ENCODE measurements at regions not wholly inside any gene's neighbourhood (a gene's known extent, or its start where the extent isn't known, plus 50 kb on each side); places are given as distances from the start of the nearest gene placed in this dataset.

DNA sequence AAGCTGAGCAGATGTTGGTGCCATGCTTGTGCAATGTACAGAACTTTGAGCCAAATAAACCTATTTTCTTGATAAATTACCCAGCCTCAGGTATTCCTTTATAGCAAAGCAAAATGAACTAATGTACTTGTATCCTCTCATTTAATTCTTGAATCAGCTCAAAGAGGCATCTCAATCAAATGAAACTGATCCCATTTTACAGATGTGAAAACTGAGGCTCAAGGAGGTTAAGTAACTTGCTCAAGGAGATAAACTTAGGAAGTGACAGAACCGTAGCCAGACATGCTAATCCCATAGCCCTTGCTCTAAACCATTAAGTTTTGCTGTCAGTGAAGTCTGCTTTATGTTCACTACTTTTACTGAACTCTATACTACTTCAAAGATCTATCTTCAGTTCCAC, 467.0 kb upstream of the UBE2E3 start:
- TF ChIP-seq CTCF (IDR thresholded peaks at IDR 0.05): no peak
- TF ChIP-seq, protein P1, sequence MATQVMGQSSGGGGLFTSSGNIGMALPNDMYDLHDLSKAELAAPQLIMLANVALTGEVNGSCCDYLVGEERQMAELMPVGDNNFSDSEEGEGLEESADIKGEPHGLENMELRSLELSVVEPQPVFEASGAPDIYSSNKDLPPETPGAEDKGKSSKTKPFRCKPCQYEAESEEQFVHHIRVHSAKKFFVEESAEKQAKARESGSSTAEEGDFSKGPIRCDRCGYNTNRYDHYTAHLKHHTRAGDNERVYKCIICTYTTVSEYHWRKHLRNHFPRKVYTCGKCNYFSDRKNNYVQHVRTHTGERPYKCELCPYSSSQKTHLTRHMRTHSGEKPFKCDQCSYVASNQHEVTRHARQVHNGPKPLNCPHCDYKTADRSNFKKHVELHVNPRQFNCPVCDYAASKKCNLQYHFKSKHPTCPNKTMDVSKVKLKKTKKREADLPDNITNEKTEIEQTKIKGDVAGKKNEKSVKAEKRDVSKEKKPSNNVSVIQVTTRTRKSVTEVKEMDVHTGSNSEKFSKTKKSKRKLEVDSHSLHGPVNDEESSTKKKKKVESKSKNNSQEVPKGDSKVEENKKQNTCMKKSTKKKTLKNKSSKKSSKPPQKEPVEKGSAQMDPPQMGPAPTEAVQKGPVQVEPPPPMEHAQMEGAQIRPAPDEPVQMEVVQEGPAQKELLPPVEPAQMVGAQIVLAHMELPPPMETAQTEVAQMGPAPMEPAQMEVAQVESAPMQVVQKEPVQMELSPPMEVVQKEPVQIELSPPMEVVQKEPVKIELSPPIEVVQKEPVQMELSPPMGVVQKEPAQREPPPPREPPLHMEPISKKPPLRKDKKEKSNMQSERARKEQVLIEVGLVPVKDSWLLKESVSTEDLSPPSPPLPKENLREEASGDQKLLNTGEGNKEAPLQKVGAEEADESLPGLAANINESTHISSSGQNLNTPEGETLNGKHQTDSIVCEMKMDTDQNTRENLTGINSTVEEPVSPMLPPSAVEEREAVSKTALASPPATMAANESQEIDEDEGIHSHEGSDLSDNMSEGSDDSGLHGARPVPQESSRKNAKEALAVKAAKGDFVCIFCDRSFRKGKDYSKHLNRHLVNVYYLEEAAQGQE (IDR thresholded peaks at IDR 0.05; ENCODE audit: low read depth, low read length): no peak
- no peak for TF ChIP-seq EP300 (IDR thresholded peaks at IDR 0.05; ENCODE audit: borderline replicate concordance in 1 of 2, low read depth in 1 of 2, low read length in 1 of 2)
- no peak for TF ChIP-seq GABPA (IDR thresholded peaks at IDR 0.05; ENCODE audit: low read depth)
- TF ChIP-seq RAD21 (IDR thresholded peaks at IDR 0.05; ENCODE audit: low read length): no peak
- no peak for TF ChIP-seq FOXM1 (IDR thresholded peaks at IDR 0.05; ENCODE audit: low read depth)
- no peak for TF ChIP-seq SIN3A (IDR thresholded peaks at IDR 0.05; ENCODE audit: borderline replicate concordance, low read depth, low read length)
- no peak for TF ChIP-seq MXI1 (IDR thresholded peaks at IDR 0.05; ENCODE audit: low read depth, low read length)

Measured in SK-N-SH (cell line).